ENCODE measurements at regions not wholly inside any gene's neighbourhood (a gene's known extent, or its start where the extent isn't known, plus 50 kb on each side); places are given as distances from the start of the nearest gene placed in this dataset.

- DNase-seq (ENCODE audit: low read depth in 2 of 3, low spot score in 1 of 3): no peak
Observed at GRCh38 chr3:72021531-72021930, 236.6 kb upstream of the PROK2 start.

DNA sequence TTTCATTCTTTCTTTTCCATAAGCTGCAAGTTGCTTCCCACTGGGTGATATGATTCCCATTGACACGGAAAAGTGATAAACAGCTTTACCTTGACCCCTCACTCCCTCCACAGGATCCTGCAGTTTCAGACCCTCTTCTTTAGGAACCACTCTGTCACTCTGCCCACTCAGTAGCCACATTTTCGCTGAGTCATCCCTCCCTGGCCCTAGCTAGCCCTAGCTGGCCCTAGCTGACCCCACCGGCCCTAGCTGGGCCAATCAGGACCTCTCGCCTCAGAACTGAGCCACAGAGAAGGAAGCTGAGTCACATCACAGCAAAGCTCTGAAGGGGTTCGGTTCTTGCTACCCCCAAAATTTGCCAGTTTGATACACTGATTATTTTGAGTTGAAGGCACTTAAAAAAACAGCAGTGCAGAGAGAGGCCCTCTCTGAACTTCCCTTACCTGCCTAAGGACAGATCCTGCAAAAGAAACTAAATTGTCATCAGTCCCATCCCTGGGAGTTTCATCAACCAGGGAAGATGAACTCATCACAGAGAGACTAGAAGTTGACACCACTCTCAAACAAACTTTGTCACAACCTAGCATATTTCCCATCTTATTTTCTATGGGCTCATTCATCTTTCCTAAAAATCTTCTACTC, 233.5 kb upstream of the PROK2 start:
- no peak for DNase-seq (ENCODE audit: low read depth in 2 of 3, low spot score in 1 of 3)

GRCh38 chr3:72017935-72018334, 233.0 kb upstream of the PROK2 start:
- no peak for DNase-seq (ENCODE audit: low read depth in 2 of 3, low spot score in 1 of 3)

GRCh38 chr3:72017311-72017710, 232.4 kb upstream of the PROK2 start:
- DNase-seq (ENCODE audit: low read depth in 2 of 3, low spot score in 1 of 3): no peak

DNA sequence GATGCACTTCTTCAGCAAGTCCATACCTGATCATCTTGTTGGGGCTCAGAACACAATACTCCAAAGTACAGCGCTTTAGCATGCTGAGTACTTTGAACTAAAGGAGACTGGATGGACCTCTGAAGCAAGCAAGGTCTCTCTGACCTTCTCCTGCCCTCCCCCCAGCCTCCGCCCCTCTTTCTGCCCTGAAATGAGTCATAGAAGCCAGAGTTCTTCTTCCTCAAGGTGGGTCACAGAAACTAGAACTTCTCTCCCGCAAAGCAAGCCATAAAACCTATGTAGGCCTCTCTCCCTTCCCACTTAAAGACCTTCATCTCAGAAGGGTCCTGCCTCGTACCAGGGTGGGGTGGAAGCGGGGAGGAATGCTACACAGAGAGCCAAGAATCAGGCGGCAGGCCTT, 230.5 kb upstream of the PROK2 start:
- DNase-seq (ENCODE audit: low read depth in 2 of 3, low spot score in 1 of 3): no peak

- DNase-seq (ENCODE audit: low read depth in 2 of 3, low spot score in 1 of 3): no peak
Observed at GRCh38 chr3:72013084-72013483, 228.1 kb upstream of the PROK2 start.

DNA sequence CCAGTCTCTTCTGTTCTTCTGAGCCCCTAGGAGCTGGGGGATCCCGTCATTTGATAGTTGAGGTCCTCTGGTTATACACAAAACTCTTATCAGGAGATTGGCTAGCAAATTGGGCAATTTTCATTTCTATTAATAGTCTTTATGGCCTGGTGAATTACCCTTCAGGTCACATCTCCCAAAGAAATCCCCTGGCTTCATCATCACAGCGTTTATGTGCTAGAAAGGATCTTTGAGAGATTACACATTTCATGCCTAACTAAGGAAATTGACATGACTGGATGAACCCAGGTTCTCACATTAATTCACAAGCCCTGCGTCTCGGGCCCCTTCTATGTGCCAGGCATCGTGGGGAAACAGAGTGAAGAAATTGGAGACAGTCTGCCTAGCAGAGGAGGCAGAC, 227.4 kb upstream of the PROK2 start:
- DNase-seq (ENCODE audit: low read depth in 2 of 3, low spot score in 1 of 3): no peak

DNA sequence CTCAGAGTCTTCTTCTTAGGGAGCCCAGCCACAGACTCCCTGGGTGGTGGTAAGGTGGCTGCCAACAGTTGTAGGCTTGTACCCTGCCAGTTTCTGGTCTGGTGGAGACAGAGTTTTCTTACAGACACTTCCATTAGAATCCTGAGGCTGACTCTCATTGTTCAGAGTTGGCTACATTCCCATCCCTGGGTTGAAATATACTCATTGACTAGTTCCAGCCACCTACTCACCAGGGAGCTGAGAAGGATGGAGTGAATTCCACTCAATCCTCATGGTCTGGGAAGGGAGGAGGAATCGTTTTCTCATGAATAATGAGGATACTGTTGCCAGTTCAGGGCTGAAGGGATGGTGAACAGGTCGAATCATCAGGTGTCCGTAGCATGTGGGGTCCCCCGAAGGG, 226.5 kb upstream of the PROK2 start:
- DNase-seq (ENCODE audit: low read depth in 2 of 3, low spot score in 1 of 3): no peak

- no peak for DNase-seq (ENCODE audit: low read depth in 2 of 3, low spot score in 1 of 3)
Observed at GRCh38 chr3:72009851-72010443, 225.0 kb upstream of the PROK2 start.

DNA sequence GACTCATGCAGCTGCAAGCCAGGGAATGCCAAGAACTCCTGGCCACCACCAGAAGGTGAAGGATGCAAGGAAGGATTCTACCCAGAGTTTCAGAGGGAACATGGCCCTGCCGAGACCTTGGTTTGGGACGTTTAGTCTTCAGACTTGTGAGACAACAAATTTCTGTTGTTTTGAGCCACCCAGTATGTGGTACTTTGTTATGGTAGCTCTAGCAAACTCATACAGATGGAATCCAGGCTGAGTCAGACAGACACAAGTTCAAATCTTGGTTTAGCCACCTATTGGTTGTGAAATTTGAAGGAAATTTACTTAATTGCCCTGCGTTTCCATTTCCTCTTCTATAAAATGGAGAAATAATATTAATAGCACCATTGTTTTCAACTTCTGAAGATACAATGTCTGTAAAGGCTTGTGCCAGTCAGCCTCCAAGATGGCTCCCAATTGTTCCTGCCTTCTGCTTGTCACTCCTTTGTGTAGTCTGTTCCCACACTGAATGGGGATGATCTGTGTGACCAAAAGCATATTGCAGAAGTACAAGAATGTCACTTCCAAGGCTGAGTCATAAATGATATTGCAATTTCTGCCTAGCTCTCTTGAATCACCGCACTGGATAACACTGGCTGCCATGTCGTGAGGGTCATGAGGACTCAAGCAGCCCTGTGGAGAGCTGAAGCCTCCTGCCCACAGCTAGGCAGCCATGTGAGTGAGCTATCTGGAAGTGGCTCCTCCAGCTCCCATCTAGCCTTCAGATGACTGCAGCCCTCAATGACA, 223.5 kb upstream of the PROK2 start:
- no peak for DNase-seq (ENCODE audit: low read depth in 2 of 3, low spot score in 1 of 3)

GRCh38 chr3:72006631-72007556, 221.9 kb upstream of the PROK2 start:
- DNase-seq (ENCODE audit: low read depth in 2 of 3, low spot score in 1 of 3): no peak

DNA sequence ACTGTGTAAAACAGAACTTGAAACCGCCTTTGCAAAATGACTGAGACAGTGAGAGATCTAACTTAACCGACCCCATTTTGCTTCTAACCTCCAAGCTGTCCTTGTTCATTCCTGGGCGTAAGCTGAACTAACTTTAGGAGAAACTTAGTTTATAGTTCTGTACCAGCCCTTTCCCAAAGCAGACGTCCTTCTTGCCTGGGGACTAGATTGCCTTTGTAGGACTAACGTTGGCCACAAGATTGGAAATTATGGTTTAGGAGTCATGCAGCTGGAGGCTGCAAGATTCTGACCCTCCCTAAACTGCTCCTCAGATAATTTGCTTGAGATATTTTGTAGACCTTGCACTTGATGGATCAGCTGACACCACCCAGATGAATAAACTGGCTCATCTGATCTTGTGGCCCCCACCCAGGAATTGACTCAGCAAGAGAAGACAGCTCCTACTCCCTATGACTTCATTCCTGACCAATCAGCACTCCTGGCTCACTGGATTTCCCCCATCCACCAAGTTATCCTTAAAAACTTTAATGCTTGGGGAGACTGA, 219.9 kb upstream of the PROK2 start:
- no peak for DNase-seq (ENCODE audit: low read depth in 2 of 3, low spot score in 1 of 3)

DNA sequence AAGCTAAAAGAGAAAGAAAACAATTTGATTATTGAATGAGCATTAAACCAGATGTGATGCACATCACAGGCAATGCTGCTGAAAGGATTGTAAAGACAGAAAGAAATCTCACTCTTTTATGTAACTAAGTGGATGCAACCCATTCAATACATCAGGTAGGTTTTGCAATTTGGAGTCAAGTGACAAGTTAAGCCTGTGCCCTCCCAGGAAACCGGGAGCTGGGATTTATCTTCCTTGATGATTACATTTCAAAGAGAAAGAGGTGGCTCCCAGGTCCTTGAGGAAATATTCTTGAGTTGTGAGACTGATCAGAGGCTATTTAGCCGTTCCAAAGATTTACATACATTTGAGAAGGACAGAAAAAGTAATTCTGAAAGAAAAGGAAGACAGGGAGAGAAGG, 219.0 kb upstream of the PROK2 start:
- DNase-seq (ENCODE audit: low read depth in 2 of 3, low spot score in 1 of 3): no peak

GRCh38 chr3:72001758-72002157, 216.8 kb upstream of the PROK2 start:
- DNase-seq (ENCODE audit: low read depth in 2 of 3, low spot score in 1 of 3): no peak

- peak in 1 of 3 donors; percentile 12 for DNase-seq (ENCODE audit: low read depth in 2 of 3, low spot score in 1 of 3)
Observed at GRCh38 chr3:71998995-71999673, 214.2 kb upstream of the PROK2 start.

- DNase-seq (ENCODE audit: low read depth in 2 of 3, low spot score in 1 of 3): no peak
Observed at GRCh38 chr3:71997066-71997653, 212.2 kb upstream of the PROK2 start.

- DNase-seq (ENCODE audit: low read depth in 2 of 3, low spot score in 1 of 3): no peak
Observed at GRCh38 chr3:71994906-71995305, 210.0 kb upstream of the PROK2 start.

DNA sequence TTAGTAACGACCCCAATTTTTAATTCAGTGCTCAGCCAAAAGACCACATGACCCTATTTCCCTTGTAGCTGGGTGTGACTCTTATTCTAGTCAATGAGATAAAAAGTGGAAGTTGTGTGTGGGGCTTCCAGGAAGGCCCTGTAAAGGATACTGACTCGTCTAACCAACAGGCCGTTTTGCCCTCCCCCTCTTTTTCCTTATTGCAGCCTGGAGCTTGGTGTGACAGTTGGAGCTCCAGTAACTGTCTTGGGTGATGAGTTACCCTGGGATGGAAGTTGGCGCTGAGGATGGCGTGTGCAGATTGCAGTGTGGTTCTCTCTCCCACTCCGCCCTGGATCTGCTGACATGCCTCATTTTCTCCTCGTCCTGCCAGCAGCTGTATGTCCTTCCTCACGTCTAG, 209.3 kb upstream of the PROK2 start:
- DNase-seq (ENCODE audit: low read depth in 2 of 3, low spot score in 1 of 3): peak in 1 of 3 donors; percentile 15

DNA sequence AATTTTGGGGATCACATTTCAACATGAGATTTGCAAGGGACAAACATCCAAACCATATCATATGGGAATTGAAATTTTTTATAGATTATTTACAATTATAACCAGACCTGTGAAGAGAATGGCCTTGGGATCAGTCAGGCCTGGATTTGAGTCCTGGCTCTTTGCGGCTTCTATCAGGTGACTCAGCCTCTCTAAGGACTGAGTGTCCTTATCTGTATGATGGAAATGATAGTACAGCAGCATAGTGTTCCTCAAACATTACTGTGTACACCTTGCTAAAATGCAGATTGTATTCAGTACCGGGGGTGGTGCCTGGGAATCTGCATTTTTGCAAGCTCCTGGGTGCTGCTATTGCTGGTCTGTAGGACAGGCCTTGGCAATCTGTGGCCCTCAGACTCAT, 206.7 kb upstream of the PROK2 start:
- no peak for DNase-seq (ENCODE audit: low read depth in 2 of 3, low spot score in 1 of 3)

DNA sequence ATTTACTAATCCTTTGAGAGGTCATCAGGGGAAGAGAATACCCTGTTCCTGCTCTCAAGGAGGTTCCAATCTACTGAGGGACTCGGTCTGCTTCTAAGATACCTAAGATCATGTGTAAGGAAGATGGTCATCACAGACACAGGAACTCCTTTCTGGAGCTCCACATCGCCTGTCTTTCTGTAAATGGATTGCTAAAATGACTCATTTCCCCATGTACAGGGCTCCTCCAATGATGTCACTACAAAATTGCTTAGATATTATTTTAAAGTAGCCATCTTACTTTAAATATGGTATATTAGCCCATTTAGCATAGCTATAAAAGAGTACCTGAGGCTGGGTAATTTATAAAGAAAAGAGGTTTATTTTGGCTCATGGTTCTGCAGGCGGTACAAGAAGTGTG, 206.1 kb upstream of the PROK2 start:
- DNase-seq (ENCODE audit: low read depth in 2 of 3, low spot score in 1 of 3): no peak
